GM18868 (cell line): ENCODE measurements at regions not wholly inside any gene's neighbourhood (a gene's known extent, or its start where the extent isn't known, plus 50 kb on each side); places are given as distances from the start of the nearest gene placed in this dataset.

Source experiments
- ATAC-seq: cut with Tn5 transposase; IDR thresholded peaks from one replicate; pipeline ENCODE4 v1.9.1; 2021; ENCODE audit warnings: mild to moderate bottlenecking, moderate library complexity; ENCODE audit not compliant: unreplicated experiment

DNA sequence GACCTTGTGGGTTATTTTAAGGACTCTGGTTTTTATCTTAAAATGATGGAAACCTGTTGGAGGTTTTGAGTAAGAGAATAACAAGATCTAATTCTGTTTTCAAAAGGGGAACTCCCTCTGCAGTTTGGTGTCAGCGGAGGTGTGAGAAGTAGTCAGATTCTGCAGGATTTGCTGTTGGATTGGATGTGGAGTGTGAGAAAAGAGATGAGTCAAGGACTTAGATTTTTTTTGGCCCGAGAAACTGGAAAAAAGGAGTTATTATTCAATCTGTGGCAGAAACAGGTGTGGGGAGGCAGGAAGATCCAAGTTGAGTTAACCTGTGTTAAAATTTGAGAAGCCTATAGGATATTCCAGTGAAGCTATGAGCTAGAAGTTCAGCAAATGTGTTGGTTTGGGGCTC lies 337.2 kb upstream of the FANCL start:
- ATAC-seq, result no peak

GRCh38 chr2:58574873-58575272 lies 333.7 kb upstream of the FANCL start:
- ATAC-seq, result no peak

- no peak for ATAC-seq
These were observed 331.6 kb upstream of the FANCL start for GRCh38 chr2:58572731-58573130.

DNA sequence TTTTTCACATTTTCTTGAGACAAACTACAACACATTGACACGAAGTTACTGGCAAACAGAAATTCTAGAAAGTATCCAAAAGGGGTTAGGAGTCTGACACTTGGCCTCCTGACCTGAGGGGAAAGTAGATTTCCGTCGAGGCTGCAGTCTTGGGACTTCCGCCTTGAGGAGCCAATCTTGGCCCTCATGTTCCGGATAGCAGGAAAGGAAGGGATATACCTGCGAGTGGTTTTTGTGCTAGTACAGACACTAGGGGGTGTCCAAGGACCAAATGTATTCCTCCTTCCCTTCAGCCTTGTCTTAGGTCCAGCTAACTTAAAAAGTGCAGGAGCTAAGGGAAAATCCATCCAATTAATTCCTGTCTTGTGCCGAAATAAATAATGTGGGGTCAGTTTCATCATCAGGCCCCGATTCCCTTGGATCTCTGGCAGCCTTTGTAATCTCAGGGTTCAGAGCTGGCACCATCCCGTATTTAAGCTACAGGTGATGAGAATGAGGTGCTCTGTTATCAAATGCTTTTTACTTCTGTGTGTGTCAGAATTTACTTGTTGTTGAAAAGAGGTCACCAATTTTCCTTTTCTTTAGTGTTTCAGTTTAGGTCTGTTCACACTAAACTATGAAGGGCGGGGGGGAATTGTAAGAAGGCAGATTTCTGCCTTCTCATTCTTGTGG lies 330.2 kb upstream of the FANCL start:
- ATAC-seq, result peak; percentile 94

DNA sequence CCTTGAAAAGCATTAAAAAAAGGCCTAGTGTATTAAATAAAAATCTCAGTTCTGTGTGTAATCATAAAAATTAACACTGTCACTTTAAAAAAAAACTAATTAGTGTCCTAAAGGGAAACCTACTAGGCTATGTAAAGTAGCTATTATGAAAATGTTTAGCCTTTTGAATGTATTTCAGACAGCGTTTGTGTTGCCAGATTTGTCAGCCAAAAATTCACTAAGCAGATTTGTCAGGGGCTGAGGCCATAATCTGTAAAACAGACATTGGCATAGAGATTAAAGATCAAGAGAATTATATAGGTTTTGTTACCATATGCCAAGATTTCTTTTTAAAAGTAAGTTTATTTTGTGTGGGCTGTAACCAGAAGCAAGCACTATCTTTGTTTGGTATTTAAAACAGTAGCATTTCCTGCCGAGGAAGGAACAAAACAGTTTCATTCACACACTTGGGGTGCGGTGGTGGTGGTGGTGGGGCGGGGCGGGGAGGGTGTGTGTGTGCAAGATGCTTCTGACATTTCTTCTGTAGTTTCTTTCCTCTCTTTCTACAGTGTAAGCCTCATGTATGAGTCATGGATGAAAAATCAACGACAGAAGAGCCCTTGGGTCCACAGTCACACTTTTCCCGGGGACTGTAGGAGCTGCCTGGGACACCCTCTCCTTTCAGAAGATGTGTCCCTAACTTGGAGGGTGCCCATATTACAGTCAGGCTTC lies 328.5 kb upstream of the FANCL start:
- no peak for ATAC-seq

DNA sequence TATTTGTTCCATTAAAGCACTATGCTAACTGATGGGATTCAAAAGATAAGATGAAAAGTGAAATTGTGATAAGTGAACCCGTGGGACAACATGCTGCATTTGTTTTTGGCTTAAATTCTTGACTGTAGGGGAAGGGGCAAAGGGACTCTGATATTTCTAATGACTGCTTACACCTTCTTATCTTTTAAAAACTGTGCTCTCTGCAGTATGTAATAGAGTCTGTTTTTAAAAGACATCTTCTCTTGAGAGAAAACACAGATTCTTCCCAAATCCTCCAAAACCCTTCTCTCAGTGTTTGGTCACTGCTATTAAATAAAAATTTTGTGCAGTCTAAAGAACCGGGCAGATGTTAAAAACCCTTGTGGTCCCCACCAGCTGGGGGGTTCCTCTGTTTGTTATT lies 327.8 kb upstream of the FANCL start:
- no peak for ATAC-seq

GRCh38 chr2:58562276-58562675 lies 321.2 kb upstream of the FANCL start:
- ATAC-seq, result no peak

- no peak for ATAC-seq
These were observed 319.4 kb upstream of the FANCL start for GRCh38 chr2:58560531-58560930.

DNA sequence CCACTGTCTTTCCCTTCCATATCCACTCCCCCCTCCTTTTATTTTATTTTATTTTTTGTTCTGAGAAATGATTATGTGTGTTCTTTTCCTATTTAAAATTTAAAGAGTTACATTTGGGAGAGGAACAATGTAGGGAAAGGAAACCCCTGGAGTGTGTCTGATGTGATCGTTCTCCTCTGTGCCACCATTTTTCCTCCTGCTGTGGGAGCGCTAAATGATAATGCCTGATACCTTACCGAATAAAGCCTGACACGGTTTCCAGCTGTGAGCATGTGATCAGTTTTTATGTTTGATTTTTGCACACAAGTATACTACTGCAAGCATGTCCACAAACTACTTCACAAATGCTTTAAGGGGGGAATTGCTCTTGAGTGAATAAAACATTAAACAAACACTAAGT lies 317.8 kb upstream of the FANCL start:
- ATAC-seq, result no peak

DNA sequence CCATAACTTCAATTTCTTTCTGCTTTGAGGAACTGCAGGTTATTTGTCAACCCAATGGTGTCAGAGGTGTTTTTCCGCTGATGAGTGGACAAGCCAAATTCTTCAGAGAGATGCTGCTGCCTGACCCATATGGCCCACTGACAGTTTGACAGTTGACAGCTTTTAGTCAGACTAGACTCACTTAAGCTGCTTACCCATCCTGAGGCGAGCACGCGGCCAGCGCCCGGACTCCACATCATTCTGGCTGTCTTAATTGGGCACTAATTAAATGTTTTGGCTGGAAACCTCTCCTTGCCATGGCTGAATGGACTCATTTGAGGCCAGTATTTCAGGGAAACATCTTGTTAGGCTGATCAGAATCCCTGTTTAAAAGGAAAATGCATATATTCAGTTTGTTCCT lies 316.1 kb upstream of the FANCL start:
- ATAC-seq, result no peak

DNA sequence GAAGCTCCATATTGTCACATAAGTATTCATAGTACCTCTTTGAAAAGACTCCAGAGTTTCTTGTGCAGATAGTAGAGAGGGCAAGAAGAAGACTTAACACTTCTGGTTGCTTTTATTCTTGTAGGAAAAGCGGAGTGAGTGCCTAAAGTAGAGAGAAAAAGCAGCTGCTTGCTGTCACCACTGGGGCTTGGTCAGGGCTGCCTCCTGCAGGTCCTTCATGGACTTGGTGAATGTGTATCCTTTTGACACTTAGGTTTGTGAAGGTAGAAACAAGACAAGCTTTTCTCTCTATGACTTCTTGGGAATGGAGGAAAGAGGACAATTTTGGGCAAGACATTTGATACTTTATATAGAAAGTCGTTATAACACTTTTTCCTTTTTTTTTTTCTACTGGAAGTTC lies 312.8 kb upstream of the FANCL start:
- ATAC-seq, result peak; percentile 58

DNA sequence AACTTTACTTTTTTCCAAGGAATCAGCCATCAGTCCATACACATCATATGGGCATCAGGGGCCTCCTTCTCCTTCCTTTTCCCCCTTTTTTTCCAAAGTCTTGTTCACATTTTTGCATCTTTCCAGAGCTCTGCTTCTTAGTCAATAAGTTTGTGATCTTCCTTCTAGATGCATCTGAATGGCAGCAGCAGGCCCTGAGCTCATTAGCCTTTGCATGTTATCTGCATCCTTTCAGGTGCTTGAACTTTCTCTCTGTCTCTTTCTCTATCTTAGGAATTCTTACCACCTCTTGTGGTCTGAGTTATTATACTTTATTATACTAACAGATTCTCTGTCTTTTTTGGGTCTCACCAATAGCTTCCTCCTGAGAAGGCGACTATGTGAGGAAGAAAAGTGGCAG lies 312.4 kb upstream of the FANCL start:
- peak; percentile 14 for ATAC-seq

DNA sequence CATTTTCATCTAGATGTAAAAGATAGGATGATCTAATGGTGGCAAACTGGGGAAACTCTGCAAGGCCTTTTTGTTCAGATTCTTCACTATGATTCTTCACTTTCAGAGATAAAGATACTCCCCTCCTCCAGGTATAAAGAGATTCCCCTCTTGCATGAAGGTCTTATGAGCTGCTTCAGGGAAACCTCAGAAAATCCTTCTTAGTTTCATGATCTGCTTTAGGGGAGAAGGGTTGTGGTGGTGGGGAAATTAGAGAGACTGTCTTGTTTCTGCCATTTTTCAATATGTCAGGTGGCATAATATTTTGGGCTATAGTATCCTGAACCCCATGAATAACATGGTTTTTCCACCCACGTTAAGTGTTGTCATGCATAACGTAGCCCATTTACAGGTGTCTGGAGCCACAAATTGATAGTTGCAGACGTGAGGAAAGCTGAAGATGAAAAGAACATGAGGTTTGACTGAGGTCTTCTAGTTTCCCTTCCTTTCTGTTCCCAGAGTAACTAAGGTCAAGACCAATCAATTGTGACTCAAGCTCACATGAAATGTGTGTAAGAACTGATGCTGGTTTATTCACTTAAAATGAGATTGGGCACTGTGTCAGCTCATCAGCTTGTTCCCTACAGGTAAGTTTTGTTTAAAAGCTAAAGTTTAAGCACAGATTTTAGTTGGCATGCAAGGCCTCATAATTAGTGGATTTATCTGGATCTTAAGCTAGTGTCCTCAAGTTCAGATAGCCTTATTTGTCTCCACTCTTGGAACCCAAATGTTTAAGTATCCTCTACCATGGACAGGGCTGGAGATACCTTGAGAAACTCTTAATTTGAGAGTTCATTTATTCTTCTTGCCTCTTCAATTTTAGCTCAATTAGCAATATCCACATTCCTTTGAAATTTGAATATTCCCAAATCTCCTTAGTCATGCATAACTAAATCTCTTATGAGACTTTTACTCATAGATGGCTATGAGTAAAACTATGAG lies 304.5 kb upstream of the FANCL start:
- no peak for ATAC-seq

DNA sequence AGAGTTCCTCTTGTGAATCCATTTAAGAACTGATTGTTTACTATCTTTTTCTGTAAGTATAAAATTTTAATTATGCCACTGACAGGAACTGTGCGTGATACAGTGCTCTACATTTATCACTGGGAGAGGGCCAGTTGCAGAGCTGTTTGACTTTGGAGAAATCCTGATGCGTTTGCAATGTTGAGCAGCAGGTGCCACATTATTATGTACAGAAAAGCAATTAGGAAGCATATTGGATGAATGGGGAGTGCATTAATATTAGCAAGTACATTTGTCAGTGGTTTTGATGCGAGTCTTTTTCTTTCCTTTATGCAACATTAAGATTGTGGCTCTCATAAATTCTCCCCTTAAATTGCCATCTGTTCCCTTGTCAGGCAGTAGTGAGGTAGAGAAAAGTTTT lies 302.3 kb upstream of the FANCL start:
- no peak for ATAC-seq

GRCh38 chr2:58541511-58541910 lies 300.4 kb upstream of the FANCL start:
- no peak for ATAC-seq

GRCh38 chr2:58540681-58541080 lies 299.6 kb upstream of the FANCL start:
- ATAC-seq, result no peak

DNA sequence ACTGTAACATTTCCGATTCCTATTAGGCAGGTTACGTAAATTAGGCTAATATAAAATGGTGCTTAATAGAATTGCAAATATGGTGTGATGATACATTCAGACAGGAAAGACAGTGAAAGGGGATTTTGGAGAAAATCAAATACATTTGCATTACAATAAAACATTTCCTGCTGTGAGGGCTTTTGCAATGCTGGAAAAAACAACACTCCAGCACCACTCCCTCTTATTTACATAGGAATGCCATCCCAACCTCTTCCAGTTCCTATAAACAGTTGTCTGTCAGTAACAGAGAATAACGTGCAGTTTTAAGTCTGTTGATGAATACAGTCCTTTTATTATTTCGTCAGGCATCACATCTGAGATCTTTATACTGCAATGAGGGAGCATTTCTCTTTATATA lies 298.8 kb upstream of the FANCL start:
- no peak for ATAC-seq

- no peak for ATAC-seq
These were observed 294.9 kb upstream of the FANCL start for GRCh38 chr2:58535990-58536389.

DNA sequence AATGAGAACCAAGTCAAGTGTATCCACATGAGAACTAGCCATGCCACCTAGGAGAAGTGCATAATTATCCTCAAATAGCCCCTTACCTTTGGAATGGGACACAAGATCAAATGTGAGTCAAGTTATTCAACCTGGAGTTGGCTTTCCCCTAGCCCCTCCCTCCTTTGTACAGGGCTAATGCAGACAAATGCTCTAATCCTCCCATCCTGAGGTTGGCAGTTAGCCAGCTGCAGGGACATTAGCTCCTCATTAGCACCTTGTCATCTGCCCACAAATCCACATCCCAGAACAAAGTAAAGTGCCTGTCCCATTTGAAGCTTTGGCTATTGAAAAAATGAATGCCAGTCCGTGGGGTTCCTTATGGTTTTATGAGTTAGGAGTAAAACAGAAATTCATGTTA lies 294.1 kb upstream of the FANCL start:
- ATAC-seq, result no peak

DNA sequence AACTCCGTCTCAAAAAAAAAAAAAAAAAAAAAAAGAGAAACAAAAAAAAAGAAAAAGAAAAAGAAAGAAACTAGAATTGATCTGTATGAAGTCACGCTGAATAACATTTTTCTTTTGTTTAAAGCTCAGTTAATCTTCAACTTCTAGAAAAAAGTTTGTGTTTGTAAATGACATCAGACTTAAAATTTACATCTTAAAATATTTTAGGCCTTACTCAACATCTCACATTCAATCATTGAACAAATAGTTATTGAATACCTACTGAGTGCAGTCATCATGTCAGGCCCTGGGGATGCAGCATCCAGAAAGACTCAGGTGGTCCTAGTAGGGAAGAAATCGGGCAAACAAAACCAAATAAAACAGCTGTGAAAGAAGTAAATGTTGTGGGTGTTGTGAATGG lies 292.3 kb upstream of the FANCL start:
- ATAC-seq, result no peak

DNA sequence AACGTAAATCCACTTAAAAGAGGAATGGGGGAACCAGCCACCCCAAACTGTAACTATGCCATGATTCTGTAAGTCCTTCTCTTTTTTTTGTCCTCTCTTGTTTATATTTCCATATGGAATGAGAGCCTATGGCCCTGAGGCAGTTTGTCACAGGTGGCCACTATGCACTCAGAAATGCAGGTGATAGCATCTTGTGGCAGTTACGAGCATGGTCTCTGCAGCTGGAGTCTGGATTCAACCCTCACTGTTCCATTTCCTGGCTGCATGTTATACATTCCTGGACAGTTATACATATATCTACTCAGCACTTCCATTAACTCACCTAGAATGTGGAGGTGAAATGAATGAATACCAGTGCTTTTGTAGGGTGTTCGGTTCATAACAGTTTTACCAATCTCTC lies 291.5 kb upstream of the FANCL start:
- ATAC-seq, result no peak

- no peak for ATAC-seq
These were observed 286.5 kb upstream of the FANCL start for GRCh38 chr2:58527647-58528046.
